Trophoblast cell (in vitro differentiated cells and primary cell): ENCODE measurements at regions not wholly inside any gene's neighbourhood (a gene's known extent, or its start where the extent isn't known, plus 50 kb on each side); places are given as distances from the start of the nearest gene placed in this dataset.

Source experiments
- DNase-seq, 2 donors: peaks; one replicate each; pipeline ENCODE4 v3.0.0-alpha.2; 2016
- H2AFZ ChIP-seq: 2 replicates; pipeline ENCODE4 v1.6.1; 2013; ENCODE audit warnings: low read length, moderate library complexity, mild to moderate bottlenecking; ENCODE audit not compliant: insufficient read depth, poor library complexity
- H2AK5ac ChIP-seq: 2 replicates; pipeline ENCODE4 v1.6.1; 2013; ENCODE audit warnings: mild to moderate bottlenecking, low read length
- H2BK120ac ChIP-seq: 2 replicates; pipeline ENCODE4 v1.6.1; 2013; ENCODE audit warnings: low read length, mild to moderate bottlenecking, moderate library complexity; ENCODE audit not compliant: insufficient read depth, poor library complexity
- H2BK12ac ChIP-seq: 2 replicates; pipeline ENCODE4 v1.6.1; 2013; ENCODE audit warnings: mild to moderate bottlenecking, low read length, moderate library complexity
- H2BK5ac ChIP-seq: 2 replicates; pipeline ENCODE4 v1.6.1; 2013; ENCODE audit warnings: low read length, low read depth, moderate library complexity, mild to moderate bottlenecking; ENCODE audit not compliant: poor library complexity
- H3K14ac ChIP-seq: 2 replicates; pipeline ENCODE4 v1.6.1; 2013; ENCODE audit warnings: mild to moderate bottlenecking, low read length
- H3K18ac ChIP-seq: 2 replicates; pipeline ENCODE4 v1.6.1; 2013; ENCODE audit warnings: mild to moderate bottlenecking, low read length
- H3K23ac ChIP-seq: 2 replicates; pipeline ENCODE4 v1.6.1; 2013; ENCODE audit warnings: low read length
- H3K27ac ChIP-seq: 2 replicates; pipeline ENCODE4 v1.5.1; 2013; ENCODE audit warnings: low read depth, mild to moderate bottlenecking, inconsistent platforms, low read length, moderate library complexity
- H3K27me3 ChIP-seq: 2 replicates; pipeline ENCODE4 v1.6.1; 2013; ENCODE audit warnings: inconsistent platforms, mild to moderate bottlenecking, low read length, moderate library complexity; ENCODE audit not compliant: insufficient read depth
- H3K36me3 ChIP-seq, 2 experiments: 1 replicate in 1 of 2; 2 replicates in 1 of 2; pipeline ENCODE4 v1.6.1; 2013; ENCODE audit warnings: low read length in 2 of 2, mild to moderate bottlenecking in 2 of 2, moderate library complexity in 1 of 2; ENCODE audit not compliant: insufficient read depth in 2 of 2, control insufficient read depth in 1 of 2
- H3K4ac ChIP-seq: 2 replicates; pipeline ENCODE4 v1.6.1; 2013; ENCODE audit warnings: low read depth, mild to moderate bottlenecking, low read length, moderate library complexity
- H3K4me1 ChIP-seq, 2 experiments: 1 replicate in 1 of 2; 2 replicates in 1 of 2; pipeline ENCODE4 v1.6.1; 2013; ENCODE audit warnings: low read length in 2 of 2, mild to moderate bottlenecking in 2 of 2, moderate library complexity in 1 of 2; ENCODE audit not compliant: insufficient read depth in 2 of 2, control insufficient read depth in 1 of 2
- H3K4me2 ChIP-seq: 2 replicates; pipeline ENCODE4 v1.6.1; 2013; ENCODE audit warnings: inconsistent platforms, mild to moderate bottlenecking, low read length, moderate library complexity
- H3K4me3 ChIP-seq: 2 replicates; pipeline ENCODE4 v1.5.1; 2013; ENCODE audit warnings: mild to moderate bottlenecking, low read depth, low read length, inconsistent platforms
- H3K79me1 ChIP-seq: one replicate; pipeline ENCODE4 v1.6.1; 2013; ENCODE audit warnings: low read length
- H3K79me2 ChIP-seq: 2 replicates; pipeline ENCODE4 v1.6.1; 2013; ENCODE audit warnings: low read length, mild to moderate bottlenecking; ENCODE audit not compliant: control insufficient read depth, insufficient read depth, poor library complexity
- H3K9ac ChIP-seq: 2 replicates; pipeline ENCODE4 v1.6.1; 2013; ENCODE audit warnings: mild to moderate bottlenecking, low read length
- H3K9me3 ChIP-seq: 2 replicates; pipeline ENCODE4 v1.6.1; 2013; ENCODE audit warnings: low read depth, mild to moderate bottlenecking, control low read depth, inconsistent platforms, low read length; ENCODE audit not compliant: insufficient read depth
- H4K12ac ChIP-seq: 2 replicates; pipeline ENCODE4 v1.6.1; 2013; ENCODE audit warnings: low read depth, mild to moderate bottlenecking, low read length, moderate library complexity
- H4K8ac ChIP-seq: 2 replicates; pipeline ENCODE4 v1.6.1; 2013; ENCODE audit warnings: low read depth, mild to moderate bottlenecking, low read length, moderate library complexity
- H4K91ac ChIP-seq: one replicate; pipeline ENCODE4 v1.6.1; 2013; ENCODE audit warnings: low read depth, mild to moderate bottlenecking, low read length, moderate library complexity
- WGBS: extraction: QIAGEN DNeasy Blood & Tissue Kit; methylation state at CpG from one replicate; pipeline ENCODE4 v1.1.7; 2013; ENCODE audit warnings: missing lambda C conversion rate; ENCODE audit not compliant: insufficient read length, insufficient coverage; ENCODE audit errors: extremely low coverage; 5-methylcytosine and 5-hydroxymethylcytosine counted together

DNA sequence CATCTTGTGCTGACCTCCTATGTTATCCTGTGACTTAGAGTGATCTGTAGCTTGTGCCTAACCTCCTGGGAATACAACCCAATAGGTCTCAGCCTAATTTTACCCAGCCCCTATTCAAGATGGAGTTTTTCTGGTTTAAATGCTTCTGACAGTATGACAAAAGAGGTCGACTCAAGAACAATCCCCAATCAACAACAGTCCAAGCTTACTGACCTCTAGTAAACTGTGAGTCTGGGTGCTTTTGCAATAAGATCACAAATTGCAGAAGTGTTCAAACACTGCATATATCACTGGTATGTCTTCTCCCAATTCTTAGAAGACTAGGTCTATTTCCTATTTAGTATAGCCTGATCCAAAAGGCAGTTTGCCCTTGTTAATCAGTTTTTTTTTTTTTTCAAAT is 323.5 kb upstream of the PTGER4 start:
- no peak overlapping the region for H3K23ac ChIP-seq
- H2AK5ac ChIP-seq: no peak overlapping the region
- no peak overlapping the region for H3K4ac ChIP-seq
- H3K14ac ChIP-seq: no peak overlapping the region
- no peak overlapping the region for H4K8ac ChIP-seq
- DNase-seq: peak in 1 of 2 donors; percentile 29
- no peak overlapping the region for H4K91ac ChIP-seq
- H3K4me1 ChIP-seq: no peaks in the 10 kb centered on the region
- H2BK120ac ChIP-seq: no peak overlapping the region
- H2BK5ac ChIP-seq: no peak overlapping the region
- H2AFZ ChIP-seq: no peak overlapping the region
- H3K4me2 ChIP-seq: no peak overlapping the region
- H3K79me2 ChIP-seq: no peaks in the 10 kb centered on the region
- no peak overlapping the region for H3K27ac ChIP-seq
- H3K27me3 ChIP-seq: no peaks in the 10 kb centered on the region
- H2BK12ac ChIP-seq: no peak overlapping the region
- no peak overlapping the region for H3K9ac ChIP-seq
- no CpG with 5 or more reads among the region's 1 CpG for WGBS
- H3K9me3 ChIP-seq: no peaks in the 10 kb centered on the region
- H3K4me3 ChIP-seq: no peak overlapping the region
- H4K12ac ChIP-seq: no peak overlapping the region
- H3K18ac ChIP-seq: no peak overlapping the region
- H3K36me3 ChIP-seq: no peaks in the 10 kb centered on the region
- no peaks in the 10 kb centered on the region for H3K79me1 ChIP-seq

DNA sequence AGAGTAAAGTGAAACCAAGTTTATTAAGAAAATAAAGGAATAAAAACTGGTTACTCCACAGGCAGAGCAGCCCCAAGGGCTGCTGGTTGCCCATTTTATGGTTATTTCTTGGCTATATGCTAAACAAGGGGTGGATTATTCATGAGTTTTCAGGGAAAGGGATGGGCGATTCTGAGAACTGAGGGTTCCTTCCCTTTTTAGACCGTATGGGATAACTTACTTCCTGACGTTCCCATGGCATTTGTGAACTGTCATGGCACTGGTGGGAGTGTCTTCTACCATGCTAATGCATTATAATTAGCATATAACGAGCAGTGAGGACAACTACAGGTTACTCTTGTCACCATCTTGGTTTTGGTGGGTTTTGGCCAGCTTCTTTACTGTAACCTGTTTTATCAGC is 323.9 kb upstream of the PTGER4 start:
- Histone ChIP-seq H3K4me2 (no peak overlapping the region), H2AK5ac (no peak overlapping the region), H4K91ac (no peak overlapping the region), H2BK12ac (no peak overlapping the region), H4K8ac (no peak overlapping the region), H3K9ac (no peak overlapping the region), H3K14ac (no peak overlapping the region), H3K4me1 (no peaks in the 10 kb centered on the region), H3K79me2 (no peaks in the 10 kb centered on the region), H3K79me1 (no peaks in the 10 kb centered on the region), H2BK120ac (no peak overlapping the region), H2BK5ac (no peak overlapping the region), H3K4me3 (no peak overlapping the region), H3K27me3 (no peaks in the 10 kb centered on the region), H4K12ac (no peak overlapping the region), H3K18ac (no peak overlapping the region), H3K4ac (no peak overlapping the region), H3K23ac (no peak overlapping the region), H3K27ac (no peak overlapping the region), H3K36me3 (no peaks in the 10 kb centered on the region), H3K9me3 (no peaks in the 10 kb centered on the region), H2AFZ (no peak overlapping the region)
- no CpG with 5 or more reads among the region's 4 CpGs for WGBS
- no peak for DNase-seq

DNA sequence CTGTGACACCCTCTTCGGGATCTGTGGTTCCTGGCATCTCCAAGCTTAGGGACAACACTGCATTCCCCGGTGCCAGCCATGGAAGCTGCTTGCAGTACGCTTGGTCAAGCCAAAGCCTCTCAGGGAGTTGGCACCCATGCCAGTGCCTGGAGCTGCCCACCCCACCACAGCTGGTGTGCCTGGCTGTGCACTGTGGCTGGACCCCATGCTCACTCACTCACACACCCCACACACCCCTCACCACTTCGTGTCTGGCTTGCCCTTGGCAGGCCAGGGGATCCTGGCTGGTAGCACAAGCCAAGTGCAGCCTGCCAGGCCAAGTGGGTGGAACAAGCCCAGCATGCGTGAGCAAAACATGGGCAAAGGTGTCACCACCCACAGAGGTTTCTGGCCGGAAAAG is 324.5 kb upstream of the PTGER4 start:
- H4K12ac ChIP-seq: no peak overlapping the region
- no peak overlapping the region for H3K4ac ChIP-seq
- H3K9me3 ChIP-seq: no peaks in the 10 kb centered on the region
- no peak overlapping the region for H2AFZ ChIP-seq
- H3K18ac ChIP-seq: no peak overlapping the region
- no CpG with 5 or more reads among the region's 6 CpGs for WGBS
- H2BK12ac ChIP-seq: no peak overlapping the region
- H3K79me1 ChIP-seq: no peaks in the 10 kb centered on the region
- no peaks in the 10 kb centered on the region for H3K4me1 ChIP-seq
- no peak overlapping the region for H3K27ac ChIP-seq
- no peak overlapping the region for H3K14ac ChIP-seq
- no peak overlapping the region for H3K4me2 ChIP-seq
- no peak overlapping the region for H4K91ac ChIP-seq
- no peak overlapping the region for H2BK120ac ChIP-seq
- no peaks in the 10 kb centered on the region for H3K27me3 ChIP-seq
- DNase-seq: no peak
- no peak overlapping the region for H3K4me3 ChIP-seq
- H3K23ac ChIP-seq: no peak overlapping the region
- H3K36me3 ChIP-seq: no peaks in the 10 kb centered on the region
- H2AK5ac ChIP-seq: no peak overlapping the region
- no peak overlapping the region for H3K9ac ChIP-seq
- no peaks in the 10 kb centered on the region for H3K79me2 ChIP-seq
- no peak overlapping the region for H2BK5ac ChIP-seq
- no peak overlapping the region for H4K8ac ChIP-seq

DNA sequence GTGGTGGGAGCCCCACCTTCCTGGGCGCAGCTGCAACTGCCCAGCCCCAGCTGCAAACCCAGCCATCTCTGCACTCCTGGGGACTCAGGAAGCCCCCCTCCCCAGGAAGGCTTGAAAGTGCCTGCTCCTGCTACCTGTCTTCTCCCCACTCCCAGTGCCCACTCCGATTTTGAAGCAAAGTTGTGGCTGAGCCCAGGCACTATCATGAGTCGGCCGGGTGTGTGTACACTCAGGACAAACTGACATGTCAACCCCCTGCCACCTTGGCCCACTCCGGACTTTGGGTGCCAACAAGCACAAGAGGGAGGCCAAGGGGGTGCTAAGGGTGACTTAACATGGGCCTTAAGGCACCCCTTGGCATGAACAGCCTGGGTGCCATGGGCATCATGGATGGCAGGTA is 325.5 kb upstream of the PTGER4 start:
- H4K12ac ChIP-seq: no peak overlapping the region
- no peak overlapping the region for H2BK5ac ChIP-seq
- H3K4me2 ChIP-seq: no peak overlapping the region
- no peak overlapping the region for H4K91ac ChIP-seq
- H3K9me3 ChIP-seq: peaks cover under 1% of the 10 kb centered on the region
- H3K27ac ChIP-seq: no peak overlapping the region
- DNase-seq: no peak
- H2AK5ac ChIP-seq: no peak overlapping the region
- H2AFZ ChIP-seq: no peak overlapping the region
- no peaks in the 10 kb centered on the region for H3K79me1 ChIP-seq
- no peak overlapping the region for H2BK120ac ChIP-seq
- H3K23ac ChIP-seq: no peak overlapping the region
- no peaks in the 10 kb centered on the region for H3K4me1 ChIP-seq
- no peak overlapping the region for H2BK12ac ChIP-seq
- H3K36me3 ChIP-seq: no peaks in the 10 kb centered on the region
- no peak overlapping the region for H3K14ac ChIP-seq
- no peak overlapping the region for H3K4me3 ChIP-seq
- H3K4ac ChIP-seq: no peak overlapping the region
- no peak overlapping the region for H3K9ac ChIP-seq
- H4K8ac ChIP-seq: no peak overlapping the region
- H3K79me2 ChIP-seq: no peaks in the 10 kb centered on the region
- H3K27me3 ChIP-seq: no peaks in the 10 kb centered on the region
- no peak overlapping the region for H3K18ac ChIP-seq
- WGBS: no CpG with 5 or more reads among the region's 5 CpGs
